Retinal pigment epithelial cell (primary cell): ENCODE measurements at regions not wholly inside any gene's neighbourhood (a gene's known extent, or its start where the extent isn't known, plus 50 kb on each side); places are given as distances from the start of the nearest gene placed in this dataset.

ENCODE experiments used
- DNase-seq: peaks from one replicate; pipeline ENCODE4 v3.0.0-alpha.2; 2010; ENCODE audit warnings: low read depth
- H3K4me3 ChIP-seq: 2 replicates; pipeline ENCODE4 v1.5.1; 2011; ENCODE audit warnings: mild to moderate bottlenecking, low read length, control low read depth, moderate library complexity
- TF ChIP-seq, protein P1 (sequence below): conservative IDR thresholded peaks from 2 replicates; pipeline ENCODE4 v1.5.1; 2011; ENCODE audit warnings: low read depth, low read length, control low read depth, inconsistent platforms

DNA sequence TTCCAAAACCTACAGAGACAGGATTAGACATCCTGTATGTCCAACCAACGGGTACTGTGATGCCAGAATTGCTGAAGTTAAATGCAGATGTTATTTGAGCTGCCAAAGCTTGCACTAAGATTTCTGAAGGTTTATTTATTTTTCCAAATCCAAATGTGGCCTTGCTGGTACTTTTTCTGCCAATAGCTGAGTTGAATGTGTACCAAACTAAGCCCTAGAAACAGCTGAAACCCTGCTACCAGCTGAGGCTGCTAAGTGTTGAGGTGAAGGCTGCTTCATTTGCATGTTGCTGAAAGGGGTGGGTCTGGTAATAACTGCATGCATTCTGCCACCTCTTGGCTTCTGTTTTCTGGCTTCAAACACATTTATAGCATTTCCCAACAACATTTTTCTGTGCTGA lies 366.5 kb downstream of the FAT4 start:
- TF ChIP-seq, protein P1, sequence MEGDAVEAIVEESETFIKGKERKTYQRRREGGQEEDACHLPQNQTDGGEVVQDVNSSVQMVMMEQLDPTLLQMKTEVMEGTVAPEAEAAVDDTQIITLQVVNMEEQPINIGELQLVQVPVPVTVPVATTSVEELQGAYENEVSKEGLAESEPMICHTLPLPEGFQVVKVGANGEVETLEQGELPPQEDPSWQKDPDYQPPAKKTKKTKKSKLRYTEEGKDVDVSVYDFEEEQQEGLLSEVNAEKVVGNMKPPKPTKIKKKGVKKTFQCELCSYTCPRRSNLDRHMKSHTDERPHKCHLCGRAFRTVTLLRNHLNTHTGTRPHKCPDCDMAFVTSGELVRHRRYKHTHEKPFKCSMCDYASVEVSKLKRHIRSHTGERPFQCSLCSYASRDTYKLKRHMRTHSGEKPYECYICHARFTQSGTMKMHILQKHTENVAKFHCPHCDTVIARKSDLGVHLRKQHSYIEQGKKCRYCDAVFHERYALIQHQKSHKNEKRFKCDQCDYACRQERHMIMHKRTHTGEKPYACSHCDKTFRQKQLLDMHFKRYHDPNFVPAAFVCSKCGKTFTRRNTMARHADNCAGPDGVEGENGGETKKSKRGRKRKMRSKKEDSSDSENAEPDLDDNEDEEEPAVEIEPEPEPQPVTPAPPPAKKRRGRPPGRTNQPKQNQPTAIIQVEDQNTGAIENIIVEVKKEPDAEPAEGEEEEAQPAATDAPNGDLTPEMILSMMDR, result no peak
- DNase-seq, result no peak
- no peak overlapping the region for H3K4me3 ChIP-seq

GRCh38 chr4:125682730-125683129 lies 368.0 kb downstream of the FAT4 start:
- H3K4me3 ChIP-seq, result no peak overlapping the region
- no peak for DNase-seq
- TF ChIP-seq, protein P1, result no peak

DNA sequence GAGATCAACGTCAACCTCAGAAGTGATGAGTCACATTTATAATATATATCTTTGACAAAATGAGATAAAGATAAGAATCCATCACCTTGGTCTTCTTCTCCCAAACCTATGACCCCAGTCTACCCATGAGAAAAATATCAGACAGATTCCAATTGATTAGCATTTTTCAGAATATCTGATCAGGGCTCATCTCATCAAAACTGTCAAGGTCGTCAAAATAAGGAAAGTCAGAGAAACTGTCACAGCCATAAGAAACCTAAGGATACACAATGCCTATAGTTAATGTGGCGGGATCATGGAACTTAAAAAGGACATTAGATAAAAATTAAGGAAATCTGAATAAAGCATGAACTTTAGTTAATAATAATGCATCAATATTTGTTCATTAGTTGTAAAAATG lies 374.1 kb downstream of the FAT4 start:
- no peak for DNase-seq
- no peak overlapping the region for H3K4me3 ChIP-seq

GRCh38 chr4:125689805-125690204 lies 375.1 kb downstream of the FAT4 start:
- TF ChIP-seq, protein P1, result no peak
- H3K4me3 ChIP-seq, result no peak overlapping the region
- no peak for DNase-seq

More for the DNA sequence above, 374.1 kb downstream of the FAT4 start:
- TF ChIP-seq, protein P1, result no peak

GRCh38 chr4:125693228-125693627 lies 378.5 kb downstream of the FAT4 start:
- DNase-seq, result no peak
- no peak overlapping the region for H3K4me3 ChIP-seq
- TF ChIP-seq, protein P1, result no peak

- no peak for DNase-seq
- TF ChIP-seq, protein P1, result no peak
- no peak overlapping the region for H3K4me3 ChIP-seq
Observed at GRCh38 chr4:125702406-125702805, 387.7 kb downstream of the FAT4 start.

GRCh38 chr4:125703443-125703842 lies 388.7 kb downstream of the FAT4 start:
- no peak overlapping the region for H3K4me3 ChIP-seq
- TF ChIP-seq, protein P1, result no peak
- no peak for DNase-seq
